NOMO-1 (cell line): ENCODE measurements at regions not wholly inside any gene's neighbourhood (a gene's known extent, or its start where the extent isn't known, plus 50 kb on each side); places are given as distances from the start of the nearest gene placed in this dataset.
A peak's percentile ranks its signal among the peaks of the same experiment; 100 is the strongest.
"Not testable (repeated sequence)": the region's sequence is repeated elsewhere in the genome, so short reads cannot be mapped to it uniquely, and the experiment has no call there.

Source experiments
- DNase-seq, 2 experiments: peaks; one replicate each; lab custom pipeline; 2025; ENCODE audit not compliant: unreplicated experiment in 2 of 2; lab: John Stamatoyannopoulos, UW

- no peak for DNase-seq
These were observed 50.4 kb downstream of the HAPSTR1 start for GRCh38 chr16:9141813-9142212.

- DNase-seq = no peak
These were observed 52.7 kb downstream of the HAPSTR1 start for GRCh38 chr16:9144106-9144505.

DNA sequence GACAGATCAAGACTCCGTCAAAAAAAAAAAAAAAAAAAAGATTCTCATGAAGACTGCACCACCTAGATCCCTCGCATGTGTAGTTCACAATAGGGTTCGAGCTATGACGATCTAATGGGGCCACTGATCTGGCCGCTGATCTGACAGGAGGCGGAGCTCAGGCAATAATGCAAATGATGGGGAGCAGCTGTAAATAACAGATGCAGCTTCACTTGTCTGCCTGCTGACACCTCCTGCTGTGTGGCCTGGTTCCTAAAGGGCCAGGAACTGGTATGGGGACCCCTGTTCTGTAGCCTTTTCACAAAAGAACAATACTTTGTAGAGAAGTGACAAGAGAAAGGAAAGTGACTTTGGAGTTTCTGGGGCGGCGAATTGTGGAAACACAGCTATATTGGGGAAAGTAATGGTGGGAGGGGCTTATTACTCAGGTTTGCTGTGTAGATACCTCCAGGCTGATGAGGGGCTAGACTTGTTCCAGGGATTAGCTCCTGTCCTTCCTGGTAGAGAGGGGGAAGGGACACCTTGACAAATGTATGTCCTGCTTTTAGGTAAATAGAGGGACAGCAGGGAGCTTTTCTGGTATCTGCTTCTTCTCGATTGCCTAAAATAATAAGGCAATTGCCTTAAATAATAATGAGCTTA, 57.1 kb downstream of the HAPSTR1 start:
- no peak for DNase-seq

- DNase-seq = no peak
These were observed 59.6 kb downstream of the HAPSTR1 start for GRCh38 chr16:9151074-9151473.

DNA sequence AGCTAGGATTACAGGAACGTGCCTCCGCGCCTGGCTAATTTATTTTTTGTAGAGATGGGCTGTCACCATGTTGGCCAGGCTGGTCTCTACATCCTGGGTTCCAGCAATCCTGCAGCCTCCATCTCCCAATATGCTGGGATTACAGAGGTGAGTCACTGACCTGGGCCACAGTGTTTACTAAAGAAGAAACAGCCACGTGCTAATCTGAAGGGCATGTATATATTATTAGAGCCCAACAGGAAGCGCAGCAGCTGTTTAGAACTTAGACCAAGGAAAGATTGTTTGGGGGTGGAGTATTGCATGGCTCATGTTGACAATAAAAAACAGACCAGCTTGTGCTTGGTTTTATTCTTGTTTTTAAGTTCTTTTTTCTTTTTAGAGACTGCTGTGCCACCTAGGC, 60.2 kb downstream of the HAPSTR1 start:
- DNase-seq = no peak

GRCh38 chr16:9152649-9153501, 61.4 kb downstream of the HAPSTR1 start:
- no peak for DNase-seq

DNA sequence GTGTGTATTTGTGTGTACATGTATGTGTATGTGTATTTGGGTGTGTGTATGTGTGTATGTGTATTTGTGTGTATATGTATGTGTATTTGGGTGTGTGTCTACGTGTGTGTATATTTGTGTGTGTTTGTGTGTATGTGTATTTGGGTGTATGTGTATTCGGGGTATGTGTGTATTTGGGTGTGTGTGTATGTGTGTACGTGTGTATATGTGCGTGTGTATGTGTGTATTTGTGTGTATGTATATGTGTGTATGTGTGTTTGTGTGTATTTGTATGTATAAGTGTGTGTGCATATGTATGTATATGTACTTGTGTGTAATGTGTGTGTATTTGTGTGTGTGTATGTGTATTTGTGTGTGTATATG, 62.0 kb downstream of the HAPSTR1 start:
- no peak for DNase-seq

DNA sequence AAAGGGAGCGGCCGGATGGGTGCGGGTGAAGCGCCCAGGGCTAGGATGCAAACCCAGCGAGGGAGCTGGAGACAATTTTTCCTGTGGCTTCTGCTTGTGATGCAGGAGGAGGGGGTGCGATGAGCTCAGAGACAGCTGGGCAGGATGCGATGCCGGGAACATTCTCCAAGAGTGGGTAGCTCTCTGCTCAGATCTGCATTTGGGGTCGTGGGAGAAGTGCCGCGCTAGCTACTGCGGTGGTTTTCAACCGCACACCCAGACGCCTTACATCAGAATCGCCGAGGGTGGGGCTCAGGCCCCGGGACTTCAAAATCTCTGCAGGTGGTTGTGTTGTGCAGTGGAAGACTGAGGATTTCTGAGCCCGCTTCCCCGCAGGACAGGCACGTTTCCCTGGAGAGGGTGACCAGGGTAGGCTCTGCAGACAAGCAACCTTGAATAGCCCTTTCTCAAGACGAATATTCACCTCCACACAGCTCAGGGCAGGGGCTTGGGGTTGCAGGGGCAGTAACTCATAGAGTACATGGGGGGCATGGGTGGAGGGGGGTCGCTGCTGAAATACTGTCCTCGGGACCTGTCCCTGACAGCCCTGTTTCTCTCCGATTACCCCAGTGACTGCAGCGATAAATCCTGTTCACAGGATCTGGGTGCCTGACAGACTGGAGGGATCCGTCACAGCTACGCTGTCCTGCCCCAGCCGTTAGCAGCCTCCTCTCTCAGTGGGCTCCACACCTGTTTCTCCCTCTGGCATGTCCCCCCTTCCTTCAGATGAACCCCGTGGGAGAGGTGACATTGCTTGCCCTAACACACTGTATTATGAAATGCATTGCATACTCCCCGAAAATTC, 63.3 kb downstream of the HAPSTR1 start:
- DNase-seq = no peak

DNA sequence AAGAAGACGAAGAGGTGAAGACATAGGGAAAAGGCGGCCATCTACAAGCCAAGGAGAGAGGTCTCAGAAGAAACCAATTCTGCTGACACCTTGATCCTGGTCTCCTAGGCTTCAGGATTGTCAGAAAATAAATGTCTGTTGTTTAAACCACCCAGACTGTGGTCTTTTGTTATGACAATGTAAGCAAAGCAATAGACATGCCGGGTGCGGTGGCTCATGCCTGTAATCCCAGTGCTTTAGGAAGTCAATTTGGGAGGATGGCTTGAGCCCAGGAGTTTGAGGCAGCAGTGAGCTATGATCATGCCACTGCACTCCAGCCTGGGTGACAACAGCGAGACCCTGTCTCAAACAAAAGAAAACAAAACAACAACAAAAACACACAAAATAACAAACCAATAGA, 64.4 kb downstream of the HAPSTR1 start:
- DNase-seq = no peak

- DNase-seq = peak in 1 of 2 experiments; percentile 11
These were observed 68.6 kb downstream of the HAPSTR1 start for GRCh38 chr16:9159839-9160550.

DNA sequence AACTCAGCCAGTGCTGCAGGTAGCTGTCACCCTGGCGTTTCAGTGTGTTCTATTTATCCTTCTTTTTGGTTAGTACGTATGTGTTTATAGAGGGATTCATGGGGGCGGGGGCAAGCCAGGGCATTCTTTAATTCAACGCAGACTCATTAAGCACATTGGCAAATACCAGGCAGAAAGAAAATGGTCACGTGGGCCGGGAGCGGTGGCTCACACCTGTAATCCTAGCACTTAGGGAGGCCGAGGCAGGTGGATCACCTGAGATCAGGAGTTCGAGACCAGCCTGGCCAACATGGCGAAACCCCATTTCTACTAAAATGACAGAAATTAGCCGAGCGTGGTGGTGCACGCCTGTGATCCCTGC, 69.1 kb downstream of the HAPSTR1 start:
- no peak for DNase-seq

DNA sequence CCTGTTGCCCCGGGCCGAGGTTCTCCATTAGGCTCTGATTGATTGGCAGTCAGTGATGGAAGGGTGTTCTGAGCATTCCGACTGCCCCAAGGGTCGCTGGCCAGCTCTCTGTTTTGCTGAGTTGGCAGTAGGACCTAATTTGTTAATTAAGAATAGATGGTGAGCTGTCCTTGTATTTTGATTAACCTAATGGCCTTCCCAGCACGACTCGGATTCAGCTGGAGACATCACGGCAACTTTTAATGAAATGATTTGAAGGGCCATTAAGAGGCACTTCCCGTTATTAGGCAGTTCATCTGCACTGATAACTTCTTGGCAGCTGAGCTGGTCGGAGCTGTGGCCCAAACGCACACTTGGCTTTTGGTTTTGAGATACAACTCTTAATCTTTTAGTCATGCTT, 74.2 kb downstream of the HAPSTR1 start:
- no peak for DNase-seq

GRCh38 chr16:9166326-9166993, 75.0 kb downstream of the HAPSTR1 start:
- not testable (repeated sequence) for DNase-seq

- no peak for DNase-seq
These were observed 77.7 kb downstream of the HAPSTR1 start for GRCh38 chr16:9169094-9169493.

GRCh38 chr16:9170470-9170869, 79.0 kb downstream of the HAPSTR1 start:
- no peak for DNase-seq

GRCh38 chr16:9176547-9177418, 85.3 kb downstream of the HAPSTR1 start:
- DNase-seq = no peak

DNA sequence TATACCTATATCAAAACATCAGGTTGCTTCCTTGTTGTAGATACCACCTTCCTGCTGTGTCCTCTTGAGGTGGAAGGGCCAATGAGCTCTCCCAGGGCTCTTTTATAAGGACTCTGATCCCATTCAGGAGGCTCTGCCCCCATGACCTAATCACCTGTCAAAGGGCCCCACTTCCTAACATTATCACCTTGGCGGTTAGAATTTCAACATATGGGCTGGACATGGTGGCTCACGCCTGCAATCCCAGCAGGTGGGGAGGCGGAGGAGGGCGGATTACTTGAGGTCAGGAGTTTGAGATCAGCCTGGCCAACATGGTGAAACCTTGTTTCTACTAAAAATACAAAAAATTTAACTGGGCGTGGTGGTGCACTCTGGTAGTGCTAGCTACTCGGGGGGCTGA, 86.4 kb downstream of the HAPSTR1 start:
- DNase-seq = no peak

GRCh38 chr16:9183682-9184353, 92.4 kb downstream of the HAPSTR1 start:
- no peak for DNase-seq

GRCh38 chr16:9184354-9184690, 92.9 kb downstream of the HAPSTR1 start:
- DNase-seq = no peak
